22Rv1 (cell line): ENCODE measurements at regions not wholly inside any gene's neighbourhood (a gene's known extent, or its start where the extent isn't known, plus 50 kb on each side); places are given as distances from the start of the nearest gene placed in this dataset.

Experiments used
- ZFX ChIP-seq: fragments of 450-650 bp; IDR thresholded peaks from 2 replicates; pipeline ENCODE4 v1.6.1; 2017; ENCODE audit warnings: antibody characterized with exemption, borderline replicate concordance
- TF ChIP-seq, protein P1 (sequence below): fragments of 450-650 bp; IDR thresholded peaks from 2 replicates; pipeline ENCODE4 v1.5.1; 2017; ENCODE audit warnings: mild to moderate bottlenecking

DNA sequence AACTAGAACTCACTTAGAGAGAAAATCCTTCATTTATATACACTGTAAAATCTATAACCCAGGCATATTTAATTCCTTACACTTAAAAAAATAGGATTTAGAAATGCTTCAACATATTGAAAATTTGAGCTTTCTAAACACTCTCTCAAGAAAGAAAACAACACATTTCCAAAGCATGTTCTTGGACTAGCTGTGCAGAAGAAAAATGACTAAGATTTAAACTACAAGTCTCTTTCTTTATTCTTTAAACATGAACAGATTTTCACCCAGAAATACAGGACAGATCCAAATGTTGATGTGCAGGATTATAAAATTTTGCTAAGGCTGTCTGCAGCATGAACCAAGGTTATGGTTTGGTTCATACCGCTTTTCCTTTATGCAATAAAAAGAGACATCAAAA is 77.7 kb upstream of the TUSC1 start:
- TF ChIP-seq, protein P1, sequence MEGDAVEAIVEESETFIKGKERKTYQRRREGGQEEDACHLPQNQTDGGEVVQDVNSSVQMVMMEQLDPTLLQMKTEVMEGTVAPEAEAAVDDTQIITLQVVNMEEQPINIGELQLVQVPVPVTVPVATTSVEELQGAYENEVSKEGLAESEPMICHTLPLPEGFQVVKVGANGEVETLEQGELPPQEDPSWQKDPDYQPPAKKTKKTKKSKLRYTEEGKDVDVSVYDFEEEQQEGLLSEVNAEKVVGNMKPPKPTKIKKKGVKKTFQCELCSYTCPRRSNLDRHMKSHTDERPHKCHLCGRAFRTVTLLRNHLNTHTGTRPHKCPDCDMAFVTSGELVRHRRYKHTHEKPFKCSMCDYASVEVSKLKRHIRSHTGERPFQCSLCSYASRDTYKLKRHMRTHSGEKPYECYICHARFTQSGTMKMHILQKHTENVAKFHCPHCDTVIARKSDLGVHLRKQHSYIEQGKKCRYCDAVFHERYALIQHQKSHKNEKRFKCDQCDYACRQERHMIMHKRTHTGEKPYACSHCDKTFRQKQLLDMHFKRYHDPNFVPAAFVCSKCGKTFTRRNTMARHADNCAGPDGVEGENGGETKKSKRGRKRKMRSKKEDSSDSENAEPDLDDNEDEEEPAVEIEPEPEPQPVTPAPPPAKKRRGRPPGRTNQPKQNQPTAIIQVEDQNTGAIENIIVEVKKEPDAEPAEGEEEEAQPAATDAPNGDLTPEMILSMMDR: no peak
- TF ChIP-seq ZFX: no peak
